K562 (cell line): ENCODE measurements at regions not wholly inside any gene's neighbourhood (a gene's known extent, or its start where the extent isn't known, plus 50 kb on each side); places are given as distances from the start of the nearest gene placed in this dataset.

Experiments used
- ATAC-seq: fragments of 200-7000 bp; cut with Tn5 transposase; 3 replicates; pipeline ENCODE4 v1.9.1; 2020; ENCODE audit warnings: moderate library complexity
- BruUV-seq: library from RNA; stranded (reverse); fragments of 400-500 nt; replicated peaks from 2 replicates; lab custom pipeline; 2021; lab: Mats Ljungman, UMichigan
- CTCF ChIA-PET: fragments of 300-600 bp; formaldehyde crosslinking; extraction: SDS; loops from one replicate; lab custom pipeline; 2021; ENCODE audit warnings: low intra/inter-chr PET ratio; lab: Yijun Ruan, JAX
- POLR2A ChIA-PET: fragments of 300-600, 350-650 bp; sonication (Branson Sonifier 250); formaldehyde crosslinking; extraction: SDS; loops from one replicate; lab custom pipeline; 2021; ENCODE audit warnings: antibody characterized with exemption, inconsistent platforms; lab: Yijun Ruan, JAX
- DNase-seq, 4 experiments: peaks; one replicate each; pipeline versions ENCODE4 v3.0.0 to v3.0.0-alpha.2; 2011 to 2018; ENCODE audit warnings: low spot score in 3 of 4, mixed read lengths in 3 of 4; ENCODE audit errors: extremely low read depth in 1 of 4
- FAIRE-seq: peaks from 2 replicates; lab custom pipeline; 2011; peaks lifted over from hg19 to GRCh38; lab: Jason Lieb, UNC
- H2AFZ ChIP-seq: 2 replicates; pipeline ENCODE4 v1.6.0; 2011; ENCODE audit warnings: low read depth, low read length, control low read depth, inconsistent platforms
- H3K27ac ChIP-seq: fragments of 200-600 bp; 3 replicates; pipeline ENCODE4 v1.8.0; 2011; ENCODE audit warnings: low read depth, mild to moderate bottlenecking, control low read depth, inconsistent platforms, low read length, moderate library complexity, mixed read lengths; ENCODE audit errors: extremely low read depth
- H3K27me3 ChIP-seq, 2 experiments: fragments of 300-600 bp in 1 of 2; 2 replicates in 1 of 2; 3 replicates in 1 of 2; pipeline versions ENCODE4 v1.6.0 to v1.8.0; 2011; ENCODE audit warnings: inconsistent platforms in 2 of 2, low read length in 2 of 2, mild to moderate bottlenecking in 1 of 2, mixed read lengths in 1 of 2, moderate library complexity in 1 of 2; ENCODE audit not compliant: control insufficient read depth in 2 of 2, insufficient read depth in 2 of 2
- H3K36me3 ChIP-seq: fragments of 300-600 bp; 3 replicates; pipeline ENCODE4 v1.8.0; 2011; ENCODE audit warnings: mild to moderate bottlenecking, low read length, inconsistent platforms; ENCODE audit not compliant: control insufficient read depth, insufficient read depth
- H3K4me1 ChIP-seq, 2 experiments: fragments of 200-600 bp in 1 of 2; replicated peaks in 1 of 2; 2 replicates in 1 of 2; 3 replicates in 1 of 2; pipeline versions ENCODE4 v1.5.1 to v1.8.0; 2011; ENCODE audit warnings: inconsistent platforms in 2 of 2, low read length in 2 of 2, mild to moderate bottlenecking in 1 of 2, mixed read lengths in 1 of 2, moderate library complexity in 1 of 2; ENCODE audit not compliant: control insufficient read depth in 2 of 2, insufficient read depth in 2 of 2
- H3K4me2 ChIP-seq: 2 replicates; pipeline ENCODE4 v1.6.1; 2011; ENCODE audit warnings: low read length, control low read depth, inconsistent platforms, mixed read lengths; ENCODE audit not compliant: insufficient read depth
- H3K4me3 ChIP-seq: fragments of 200-600 bp; sonication (generic), shearing (Covaris generic); 2 replicates; pipeline ENCODE4 v1.5.1; 2016; ENCODE audit warnings: control low read depth, inconsistent platforms
- H3K79me2 ChIP-seq: fragments of 200-600 bp; 3 replicates; pipeline ENCODE4 v1.8.0; 2011; ENCODE audit warnings: low read length, inconsistent platforms; ENCODE audit not compliant: control insufficient read depth, insufficient read depth
- H3K9ac ChIP-seq, 2 experiments: 2 replicates each; pipeline versions ENCODE4 v1.6.0 to v1.6.1; 2011; ENCODE audit warnings: low read depth in 2 of 2, low read length in 2 of 2, control low read depth in 1 of 2, inconsistent platforms in 1 of 2, mild to moderate bottlenecking in 1 of 2, mixed read lengths in 1 of 2; ENCODE audit not compliant: insufficient read depth in 1 of 2
- H3K9me1 ChIP-seq: one replicate; pipeline ENCODE4 v1.6.0; 2011; ENCODE audit warnings: inconsistent platforms, mild to moderate bottlenecking, low read length, moderate library complexity; ENCODE audit not compliant: control insufficient read depth, insufficient read depth
- H3K9me3 ChIP-seq: replicated peaks from 2 replicates; pipeline ENCODE4 v1.5.1; 2011; ENCODE audit warnings: low read depth, low read length, inconsistent platforms; ENCODE audit not compliant: control insufficient read depth, insufficient read depth
- H4K20me1 ChIP-seq: replicated peaks from 2 replicates; pipeline ENCODE4 v1.6.1; 2011; ENCODE audit warnings: low read length, inconsistent platforms, mixed read lengths; ENCODE audit not compliant: control insufficient read depth, insufficient read depth
- ADNP ChIP-seq: fragments of 200-800 bp; sonication (Bioruptor generic); IDR thresholded peaks from 2 replicates; pipeline ENCODE4 v1.6.1; 2016; ENCODE audit warnings: missing genetic modification characterization, missing compliant biosample characterization
- C11orf30 ChIP-seq: fragments of 450-650 bp; IDR thresholded peaks from 2 replicates; pipeline ENCODE4 v1.6.1; 2016; ENCODE audit warnings: low read depth, mild to moderate bottlenecking
- HMGXB4 ChIP-seq: sonication (generic); formaldehyde crosslinking; IDR thresholded peaks from 2 replicates; pipeline ENCODE4 v1.8.1; 2023; ENCODE audit warnings: mild to moderate bottlenecking, missing genetic modification reagents
- KAT8 ChIP-seq: fragments of 450-650 bp; IDR thresholded peaks from 2 replicates; pipeline ENCODE4 v1.6.1; 2016; ENCODE audit warnings: low read depth, mild to moderate bottlenecking
- MAFF ChIP-seq: IDR thresholded peaks from 2 replicates; pipeline ENCODE4 v1.6.1; 2012; ENCODE audit warnings: low read length, improper control_type of control experiment
- YBX1 ChIP-seq: fragments of 450-650 bp; IDR thresholded peaks from 2 replicates; pipeline ENCODE4 v1.7.1; 2016; ENCODE audit warnings: mild to moderate bottlenecking
- ZNF316 ChIP-seq: fragments of 450-650 bp; IDR thresholded peaks from 2 replicates; pipeline ENCODE4 v1.6.1; 2016
- WGBS: fragments of 100-300 bp; shearing (Covaris generic); methylation state at CpG from one replicate; pipeline ENCODE4 v1.1.6; 2016; ENCODE audit warnings: low coverage, mixed read lengths; ENCODE audit not compliant: insufficient coverage; ENCODE audit errors: missing lambda C conversion rate; 5-methylcytosine and 5-hydroxymethylcytosine counted together
- in situ Hi-C: fragments of 300-500 bp; cut with MboI; formaldehyde crosslinking; loops from 4 replicates; pipeline ENCODE4 v1.15.0; 2018; ENCODE audit warnings: inconsistent platforms, mixed read lengths
- intact Hi-C: fragments of 100-400 bp; cut with micrococcal nuclease; formaldehyde crosslinking; loops from 2 replicates; pipeline ENCODE4 v1.14.2; 2022
- TF ChIP-seq, protein P1 (sequence below), 2 experiments: IDR thresholded peaks in 1 of 2; conservative IDR thresholded peaks in 1 of 2; 2 replicates each; pipeline ENCODE4 v1.6.1; 2016; ENCODE audit warnings: low read depth in 2 of 2, mild to moderate bottlenecking in 1 of 2, missing compliant biosample characterization in 1 of 2, missing genetic modification characterization in 1 of 2, moderate library complexity in 1 of 2
- TF ChIP-seq, protein P2 (sequence below): fragments of 250-450 bp; sonication (Bioruptor Pico); IDR thresholded peaks from 2 replicates; pipeline ENCODE4 v1.8.0; 2021; ENCODE audit warnings: borderline replicate concordance, mild to moderate bottlenecking, moderate library complexity; ENCODE audit not compliant: poor library complexity, severe bottlenecking
- TF ChIP-seq, protein P3 (sequence below): fragments of 450-650 bp; formaldehyde crosslinking; IDR thresholded peaks from 2 replicates; pipeline ENCODE4 v1.4.0; 2022; ENCODE audit warnings: missing genetic modification characterization

- TF ChIP-seq, protein P1, sequence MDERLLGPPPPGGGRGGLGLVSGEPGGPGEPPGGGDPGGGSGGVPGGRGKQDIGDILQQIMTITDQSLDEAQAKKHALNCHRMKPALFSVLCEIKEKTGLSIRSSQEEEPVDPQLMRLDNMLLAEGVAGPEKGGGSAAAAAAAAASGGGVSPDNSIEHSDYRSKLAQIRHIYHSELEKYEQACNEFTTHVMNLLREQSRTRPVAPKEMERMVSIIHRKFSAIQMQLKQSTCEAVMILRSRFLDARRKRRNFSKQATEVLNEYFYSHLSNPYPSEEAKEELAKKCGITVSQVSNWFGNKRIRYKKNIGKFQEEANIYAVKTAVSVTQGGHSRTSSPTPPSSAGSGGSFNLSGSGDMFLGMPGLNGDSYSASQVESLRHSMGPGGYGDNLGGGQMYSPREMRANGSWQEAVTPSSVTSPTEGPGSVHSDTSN (CRISPR knock-in tag; IDR thresholded peaks at IDR 0.05; ENCODE audit: low read depth), result no peak
- TF ChIP-seq, protein P1 (tag; conservative IDR thresholded peaks at IDR 0.05; ENCODE audit: low read depth), result no peak
- TF ChIP-seq, protein P2, sequence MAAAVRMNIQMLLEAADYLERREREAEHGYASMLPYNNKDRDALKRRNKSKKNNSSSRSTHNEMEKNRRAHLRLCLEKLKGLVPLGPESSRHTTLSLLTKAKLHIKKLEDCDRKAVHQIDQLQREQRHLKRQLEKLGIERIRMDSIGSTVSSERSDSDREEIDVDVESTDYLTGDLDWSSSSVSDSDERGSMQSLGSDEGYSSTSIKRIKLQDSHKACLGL (CRISPR knock-in tag), result no peak
- TF ChIP-seq, all 486 proteins: peak for 0
Measured at GRCh38 chr22:47773635-47774034, 1011.2 kb downstream of the TBC1D22A start (continued).

DNA sequence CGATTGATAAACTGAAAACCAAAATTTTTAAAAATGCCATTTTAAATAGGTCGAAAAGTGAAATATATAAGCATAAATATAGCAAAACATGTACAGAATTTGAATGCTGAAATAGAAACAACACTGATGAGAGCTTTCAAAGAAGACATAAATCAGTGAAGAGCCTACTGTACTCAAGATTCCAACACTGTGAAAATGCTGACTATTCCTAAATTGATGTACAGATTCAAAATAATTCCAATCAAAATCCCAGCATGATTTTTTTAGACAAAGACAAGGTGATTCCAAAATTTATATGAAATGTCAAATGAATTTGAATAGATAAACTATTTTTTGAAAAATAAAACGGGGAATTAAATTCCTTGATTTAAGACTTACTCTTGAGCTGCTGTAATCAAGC is 1010.4 kb downstream of the TBC1D22A start:
- H3K27me3 ChIP-seq, result no peaks in the 10 kb centered on the region
- no peak overlapping the region for H3K9ac ChIP-seq
- no peak overlapping the region for H3K4me2 ChIP-seq
- ChIA-PET CTCF (no interaction called here), POLR2A (interaction anchor here (0.7 kb wide), 1 partner anchor 13 kb away, joined by 3 read pairs; no protein-coding TSS in a partner anchor)
- H3K36me3 ChIP-seq, result no peaks in the 10 kb centered on the region
- no peak for ATAC-seq
- TF ChIP-seq, protein P3, sequence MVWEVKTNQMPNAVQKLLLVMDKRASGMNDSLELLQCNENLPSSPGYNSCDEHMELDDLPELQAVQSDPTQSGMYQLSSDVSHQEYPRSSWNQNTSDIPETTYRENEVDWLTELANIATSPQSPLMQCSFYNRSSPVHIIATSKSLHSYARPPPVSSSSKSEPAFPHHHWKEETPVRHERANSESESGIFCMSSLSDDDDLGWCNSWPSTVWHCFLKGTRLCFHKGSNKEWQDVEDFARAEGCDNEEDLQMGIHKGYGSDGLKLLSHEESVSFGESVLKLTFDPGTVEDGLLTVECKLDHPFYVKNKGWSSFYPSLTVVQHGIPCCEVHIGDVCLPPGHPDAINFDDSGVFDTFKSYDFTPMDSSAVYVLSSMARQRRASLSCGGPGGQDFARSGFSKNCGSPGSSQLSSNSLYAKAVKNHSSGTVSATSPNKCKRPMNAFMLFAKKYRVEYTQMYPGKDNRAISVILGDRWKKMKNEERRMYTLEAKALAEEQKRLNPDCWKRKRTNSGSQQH, result no peak
- TF ChIP-seq ZNF316, result peak; percentile 74
- no peak for TF ChIP-seq HMGXB4 (CRISPR knock-in tag)
- no peak for TF ChIP-seq ADNP (tag)
- TF ChIP-seq KAT8, result no peak
- peak; percentile 42; the same call in 1 of the 2 replicates for TF ChIP-seq MAFF
- TF ChIP-seq C11orf30, result peak; percentile 33
- TF ChIP-seq YBX1, result no peak
- no peaks in the 10 kb centered on the region for H3K9me1 ChIP-seq
- intact Hi-C loops (loop anchor here (10.0 kb wide), 1 partner anchor 148 kb away; no protein-coding TSS in a partner anchor), in situ Hi-C loops (no loop called here)
- DNase-seq, result no peak
- H3K4me1 ChIP-seq, result no peaks in the 10 kb centered on the region; a peak in 2 of 5 replicates
- H4K20me1 ChIP-seq, result no peaks in the 10 kb centered on the region
- no peaks in the 10 kb centered on the region for H3K79me2 ChIP-seq
- BruUV-seq, result no TSS peak
- no peak overlapping the region for H2AFZ ChIP-seq
- H3K9me3 ChIP-seq, result no peaks in the 10 kb centered on the region
- H3K27ac ChIP-seq, result no peak overlapping the region
- no peak for FAIRE-seq
- no peak overlapping the region for H3K4me3 ChIP-seq
- WGBS, result 82% methylated on average over 3 of the region's 3 CpGs
